Skin epidermis (tissue), 12 donors: ENCODE measurements at regions not wholly inside any gene's neighbourhood (a gene's known extent, or its start where the extent isn't known, plus 50 kb on each side); places are given as distances from the start of the nearest gene placed in this dataset.

ENCODE experiments used
- H3K27ac ChIP-seq, 21 experiments: fragments of 200-600 bp; sonication (generic) in 11 of 21; one replicate each; pipeline ENCODE4 v1.5.0; 2020; ENCODE audit warnings: mild to moderate bottlenecking in 3 of 21, inconsistent platforms in 2 of 21, moderate library complexity in 2 of 21
- H3K4me3 ChIP-seq, 7 experiments: fragments of 200-600 bp; sonication (generic) in 2 of 7; one replicate each; pipeline ENCODE4 v1.5.0; 2020; ENCODE audit warnings: inconsistent platforms in 2 of 7, mild to moderate bottlenecking in 2 of 7, moderate library complexity in 1 of 7

GRCh38 chr3:70899816-70900215 lies 587.4 kb upstream of the MDFIC2 start:
- no peak overlapping the region for H3K4me3 ChIP-seq
- H3K27ac ChIP-seq: no peak overlapping the region

GRCh38 chr3:70890020-70890394 lies 577.6 kb upstream of the MDFIC2 start:
- no peak overlapping the region for H3K4me3 ChIP-seq
- H3K27ac ChIP-seq: peak overlapping the region in 1 of 21 experiments; percentile 26

- Histone ChIP-seq H3K27ac (no peak overlapping the region), H3K4me3 (no peak overlapping the region)
These were observed 577.0 kb upstream of the MDFIC2 start for GRCh38 chr3:70889162-70890019.

GRCh38 chr3:70885636-70886035 lies 573.2 kb upstream of the MDFIC2 start:
- Histone ChIP-seq H3K27ac (no peak overlapping the region), H3K4me3 (no peak overlapping the region)

- no peak overlapping the region for H3K27ac ChIP-seq
- no peak overlapping the region for H3K4me3 ChIP-seq
These were observed 569.7 kb upstream of the MDFIC2 start for GRCh38 chr3:70882104-70882503.

GRCh38 chr3:70880421-70880820 lies 568.0 kb upstream of the MDFIC2 start:
- Histone ChIP-seq H3K27ac (no peak overlapping the region), H3K4me3 (no peak overlapping the region)

- Histone ChIP-seq H3K27ac (no peak overlapping the region), H3K4me3 (no peak overlapping the region)
These were observed 563.7 kb upstream of the MDFIC2 start for GRCh38 chr3:70876154-70876553.

GRCh38 chr3:70874196-70874595 lies 561.8 kb upstream of the MDFIC2 start:
- Histone ChIP-seq H3K4me3 (no peak overlapping the region), H3K27ac (no peak overlapping the region)

- Histone ChIP-seq H3K27ac (no peak overlapping the region), H3K4me3 (no peak overlapping the region)
These were observed 561.2 kb upstream of the MDFIC2 start for GRCh38 chr3:70873686-70874085.

GRCh38 chr3:70871909-70872656 lies 559.6 kb upstream of the MDFIC2 start:
- H3K4me3 ChIP-seq: no peak overlapping the region

GRCh38 chr3:70870576-70870975 lies 558.1 kb upstream of the MDFIC2 start:
- Histone ChIP-seq H3K27ac (no peak overlapping the region), H3K4me3 (no peak overlapping the region)

More at GRCh38 chr3:70871909-70872656, 559.6 kb upstream of the MDFIC2 start:
- peak overlapping the region in 4 of 21 experiments; percentile 5 to 47 (median 24) for H3K27ac ChIP-seq

GRCh38 chr3:70868561-70868960 lies 556.1 kb upstream of the MDFIC2 start:
- H3K4me3 ChIP-seq: no peak overlapping the region

GRCh38 chr3:70863049-70863448 lies 550.6 kb upstream of the MDFIC2 start:
- no peak overlapping the region for H3K27ac ChIP-seq
- H3K4me3 ChIP-seq: no peak overlapping the region

More at GRCh38 chr3:70868561-70868960, 556.1 kb upstream of the MDFIC2 start:
- no peak overlapping the region for H3K27ac ChIP-seq

GRCh38 chr3:70861855-70862254 lies 549.4 kb upstream of the MDFIC2 start:
- no peak overlapping the region for H3K4me3 ChIP-seq
- H3K27ac ChIP-seq: peak overlapping the region in 4 of 21 experiments; percentile 19 to 59 (median 44)

GRCh38 chr3:70861234-70861633 lies 548.8 kb upstream of the MDFIC2 start:
- peak overlapping the region in 3 of 21 experiments; percentile 19 to 59 (median 56) for H3K27ac ChIP-seq
- H3K4me3 ChIP-seq: no peak overlapping the region

- H3K4me3 ChIP-seq: no peak overlapping the region
- H3K27ac ChIP-seq: no peak overlapping the region
These were observed 545.5 kb upstream of the MDFIC2 start for GRCh38 chr3:70857916-70858315.

GRCh38 chr3:70856414-70857162 lies 544.1 kb upstream of the MDFIC2 start:
- H3K27ac ChIP-seq: no peak overlapping the region
- H3K4me3 ChIP-seq: no peak overlapping the region

GRCh38 chr3:70855149-70855548 lies 542.7 kb upstream of the MDFIC2 start:
- Histone ChIP-seq H3K27ac (no peak overlapping the region), H3K4me3 (no peak overlapping the region)

- H3K4me3 ChIP-seq: no peak overlapping the region
- no peak overlapping the region for H3K27ac ChIP-seq
These were observed 541.7 kb upstream of the MDFIC2 start for GRCh38 chr3:70854108-70854507.
